ENCODE measurements at regions not wholly inside any gene's neighbourhood (a gene's known extent, or its start where the extent isn't known, plus 50 kb on each side); places are given as distances from the start of the nearest gene placed in this dataset.

DNA sequence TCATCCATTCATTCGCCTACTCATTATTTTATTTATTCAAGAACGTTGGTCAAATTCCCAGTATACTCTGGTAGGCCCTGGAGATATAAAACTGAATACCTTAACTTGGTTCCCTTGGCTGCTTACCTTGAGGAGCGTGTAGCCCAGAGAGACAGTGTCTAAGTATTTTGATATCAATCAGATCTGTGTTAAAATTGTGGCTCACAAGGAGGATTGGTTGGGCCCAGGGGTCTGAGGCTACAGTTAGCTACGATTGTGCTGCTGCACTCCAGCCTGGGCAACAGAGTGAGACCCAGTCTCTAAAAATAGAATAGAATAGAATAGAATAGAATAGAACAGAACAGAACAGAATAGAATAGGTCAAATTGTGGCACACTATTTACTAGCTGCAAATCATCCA is 438.4 kb downstream of the ADAMTS20 start:
- H3K27ac ChIP-seq: no peak overlapping the region
- ChIA-PET CTCF (interaction anchor here (0.6 kb wide), 1 partner anchor 183 kb away, joined by 5 read pairs; no protein-coding TSS in a partner anchor), POLR2A (ENCODE audit: low non-redundant PET) (no interaction called here)
- TF ChIP-seq, protein P1, sequence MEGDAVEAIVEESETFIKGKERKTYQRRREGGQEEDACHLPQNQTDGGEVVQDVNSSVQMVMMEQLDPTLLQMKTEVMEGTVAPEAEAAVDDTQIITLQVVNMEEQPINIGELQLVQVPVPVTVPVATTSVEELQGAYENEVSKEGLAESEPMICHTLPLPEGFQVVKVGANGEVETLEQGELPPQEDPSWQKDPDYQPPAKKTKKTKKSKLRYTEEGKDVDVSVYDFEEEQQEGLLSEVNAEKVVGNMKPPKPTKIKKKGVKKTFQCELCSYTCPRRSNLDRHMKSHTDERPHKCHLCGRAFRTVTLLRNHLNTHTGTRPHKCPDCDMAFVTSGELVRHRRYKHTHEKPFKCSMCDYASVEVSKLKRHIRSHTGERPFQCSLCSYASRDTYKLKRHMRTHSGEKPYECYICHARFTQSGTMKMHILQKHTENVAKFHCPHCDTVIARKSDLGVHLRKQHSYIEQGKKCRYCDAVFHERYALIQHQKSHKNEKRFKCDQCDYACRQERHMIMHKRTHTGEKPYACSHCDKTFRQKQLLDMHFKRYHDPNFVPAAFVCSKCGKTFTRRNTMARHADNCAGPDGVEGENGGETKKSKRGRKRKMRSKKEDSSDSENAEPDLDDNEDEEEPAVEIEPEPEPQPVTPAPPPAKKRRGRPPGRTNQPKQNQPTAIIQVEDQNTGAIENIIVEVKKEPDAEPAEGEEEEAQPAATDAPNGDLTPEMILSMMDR (conservative IDR thresholded peaks at IDR 0.05; ENCODE audit: low read depth): no peak
- DNase-seq (ENCODE audit: low spot score): no peak

DNA sequence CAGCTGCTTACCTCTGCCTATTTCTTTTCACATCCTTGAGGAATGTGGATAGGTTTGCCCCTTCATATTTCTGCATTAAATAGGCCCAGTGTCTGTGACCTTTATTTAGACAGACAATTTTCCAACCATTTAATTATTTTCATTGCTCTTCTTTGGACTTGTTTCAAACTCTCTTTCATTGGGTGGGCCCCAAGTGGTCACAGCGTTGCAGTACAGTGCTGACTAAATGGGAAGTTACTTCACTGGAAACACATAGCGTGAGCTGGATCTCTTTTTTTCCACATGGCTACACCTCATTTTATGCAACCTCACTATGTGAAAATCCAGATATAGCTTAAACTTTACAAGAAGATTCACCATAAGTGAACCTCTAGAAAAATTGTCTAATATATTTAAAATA is 438.9 kb downstream of the ADAMTS20 start:
- H3K27ac ChIP-seq: no peak overlapping the region
- TF ChIP-seq, protein P1 (conservative IDR thresholded peaks at IDR 0.05; ENCODE audit: low read depth): no peak
- DNase-seq (ENCODE audit: low spot score): no peak
- CTCF ChIA-PET: interaction anchor here (0.6 kb wide), 1 partner anchor 182 kb away, joined by 5 read pairs; no protein-coding TSS in a partner anchor
- POLR2A ChIA-PET (ENCODE audit: low non-redundant PET): no interaction called here

DNA sequence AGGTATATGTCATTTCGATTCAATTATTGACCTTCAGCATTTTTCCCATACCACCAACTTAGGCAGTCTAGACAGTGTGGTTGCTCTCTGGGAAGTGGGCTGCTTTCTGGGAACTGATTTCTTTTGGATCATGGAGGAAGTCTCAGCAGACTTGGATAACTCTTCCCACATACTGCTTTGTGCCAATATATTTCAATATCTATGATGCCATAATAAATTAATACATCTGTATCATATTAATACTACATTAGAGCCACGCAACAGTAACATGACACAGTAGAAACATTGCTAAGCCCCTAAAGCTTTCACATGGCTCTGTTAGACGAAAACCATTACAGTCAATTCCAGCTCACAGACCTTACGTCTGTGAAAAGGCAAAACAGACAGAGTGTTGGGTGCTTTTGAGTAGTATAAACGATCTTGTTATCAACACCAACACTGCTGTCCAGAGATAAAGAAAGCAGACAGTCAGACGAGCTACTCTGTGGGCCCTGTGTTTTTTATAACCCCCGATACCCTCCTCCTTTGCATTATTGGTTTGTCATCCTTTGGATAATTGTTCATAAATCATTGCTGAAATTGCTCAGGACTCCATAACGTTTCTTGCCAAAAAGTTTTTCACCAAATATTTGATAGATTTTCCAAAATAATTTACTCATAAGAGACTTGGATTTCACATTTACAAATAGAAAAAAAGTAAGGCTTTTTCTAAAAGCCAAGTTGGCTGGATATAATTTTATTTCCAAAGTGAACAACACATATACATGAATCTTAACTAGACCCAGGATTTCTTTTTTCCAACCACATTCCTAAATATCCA is 439.7 kb downstream of the ADAMTS20 start:
- TF ChIP-seq, protein P1 (conservative IDR thresholded peaks at IDR 0.05; ENCODE audit: low read depth): no peak
- no peak for DNase-seq (ENCODE audit: low spot score)
- ChIA-PET CTCF (no interaction called here), POLR2A (ENCODE audit: low non-redundant PET) (no interaction called here)
- no peak overlapping the region for H3K27ac ChIP-seq

DNA sequence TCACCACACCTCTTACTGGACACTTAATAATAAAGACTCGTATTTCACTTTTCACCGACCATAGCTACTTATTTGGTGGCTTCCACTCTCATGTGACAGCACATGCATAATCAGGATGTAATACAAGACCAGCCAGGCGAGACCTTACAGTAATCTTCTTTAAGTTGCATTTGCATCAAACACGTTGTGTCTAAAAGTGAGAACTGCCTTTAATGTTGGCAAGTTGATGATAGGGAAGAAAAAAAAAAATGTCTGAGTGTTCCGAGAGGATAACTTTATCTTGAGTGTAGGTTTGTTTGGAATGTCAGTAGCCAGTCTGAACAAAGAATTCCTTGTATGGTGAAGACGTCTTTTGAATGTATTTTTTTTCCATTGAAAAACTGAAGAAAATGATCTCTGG is 440.4 kb downstream of the ADAMTS20 start:
- POLR2A ChIA-PET (ENCODE audit: low non-redundant PET): no interaction called here
- H3K27ac ChIP-seq: no peak overlapping the region
- TF ChIP-seq, protein P1 (conservative IDR thresholded peaks at IDR 0.05; ENCODE audit: low read depth): no peak
- CTCF ChIA-PET: no interaction called here
- DNase-seq (ENCODE audit: low spot score): no peak

DNA sequence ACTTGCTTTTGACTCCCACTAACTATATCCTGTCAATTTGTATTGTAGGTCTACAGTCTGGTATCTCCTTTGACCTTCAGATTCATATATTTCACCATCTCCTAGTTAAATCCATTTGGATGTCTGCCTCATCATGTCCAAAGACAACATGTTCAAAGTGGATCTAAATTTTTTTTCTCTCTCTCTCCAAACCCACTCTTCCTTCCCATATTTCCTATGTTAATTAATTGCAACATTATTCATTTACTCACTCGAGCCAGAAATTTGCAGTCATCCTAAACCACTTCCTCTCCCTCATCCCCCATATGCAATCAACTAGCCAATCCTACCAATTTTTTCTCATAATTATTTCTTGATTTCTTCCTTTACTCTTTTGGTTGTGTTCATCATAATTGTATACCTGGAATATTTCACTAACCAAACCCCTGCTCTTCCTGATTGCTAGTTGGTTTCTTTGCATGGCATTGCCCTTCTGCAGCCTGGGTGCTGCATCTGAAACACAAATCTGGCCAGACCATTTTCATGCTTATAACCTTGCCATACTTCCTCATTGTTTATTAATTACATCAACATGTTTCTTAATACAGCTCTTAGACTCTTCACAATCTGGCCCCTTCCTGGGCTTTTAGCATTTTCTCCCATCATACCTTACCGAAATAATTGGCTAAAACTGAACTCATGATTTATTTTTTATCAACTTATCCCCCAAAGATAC is 442.2 kb downstream of the ADAMTS20 start:
- CTCF ChIA-PET: interaction anchor here (0.7 kb wide), 1 partner anchor 811 kb away, joined by 3 read pairs; no protein-coding TSS in a partner anchor
- DNase-seq (ENCODE audit: low spot score): no peak
- TF ChIP-seq, protein P1 (conservative IDR thresholded peaks at IDR 0.05; ENCODE audit: low read depth): no peak
- H3K27ac ChIP-seq: no peak overlapping the region
- POLR2A ChIA-PET (ENCODE audit: low non-redundant PET): no interaction called here

DNA sequence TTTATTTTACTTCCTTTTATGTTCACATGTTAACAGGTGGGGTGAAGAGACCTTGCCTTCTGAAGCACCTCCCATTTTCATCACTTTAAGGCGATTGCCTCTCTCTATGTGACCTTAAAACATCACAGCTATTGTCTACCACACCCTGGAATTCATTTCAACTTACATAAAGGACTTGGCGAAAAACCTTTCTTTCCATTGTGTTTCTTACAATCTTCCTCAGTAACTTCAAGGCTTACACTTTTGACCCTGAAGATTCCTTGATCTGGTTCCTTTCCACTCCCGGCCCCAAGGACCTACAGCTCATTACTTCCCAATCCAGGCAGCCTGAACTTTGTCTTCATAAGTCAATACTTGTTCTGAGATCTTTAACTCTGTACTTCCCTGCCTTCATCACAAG is 443.3 kb downstream of the ADAMTS20 start:
- ChIA-PET CTCF (no interaction called here), POLR2A (ENCODE audit: low non-redundant PET) (no interaction called here)
- TF ChIP-seq, protein P1 (conservative IDR thresholded peaks at IDR 0.05; ENCODE audit: low read depth): no peak
- H3K27ac ChIP-seq: no peak overlapping the region
- DNase-seq (ENCODE audit: low spot score): no peak
